Naive thymus-derived CD8-positive, alpha-beta T cell (primary cell): ENCODE measurements at regions not wholly inside any gene's neighbourhood (a gene's known extent, or its start where the extent isn't known, plus 50 kb on each side); places are given as distances from the start of the nearest gene placed in this dataset.
"Not testable (repeated sequence)": the region's sequence is repeated elsewhere in the genome, so short reads cannot be mapped to it uniquely, and the experiment has no call there.

Experiments
- ATAC-seq, 2 donors: fragments of 150-1000 bp; cut with Tn5 transposase in 1 of 2; sonication (Bioruptor Pico), chemical (Tn5 transposase) in 1 of 2; 1 replicate in 1 of 2; 2 replicates in 1 of 2; pipeline ENCODE4 v1.10.0; 2021; ENCODE audit warnings: mild to moderate bottlenecking in 2 of 2, moderate library complexity in 2 of 2
- POLR2A ChIA-PET: fragments of 350-600 bp; sonication (Branson Sonifier 250); formaldehyde crosslinking; loops from one replicate; lab custom pipeline; 2021; ENCODE audit warnings: antibody characterized with exemption; lab: Charles Lee
- DNase-seq, 10 donors: peaks; one replicate each; pipeline versions ENCODE4 v3.0.0 to v3.0.0-alpha.2; 2020 to 2022
- H3K27ac Mint-ChIP-seq, 10 donors: one replicate each; pipeline ENCODE4 v1.8.0; 2020 to 2022; ENCODE audit warnings: mild to moderate bottlenecking in 10 of 10, mixed read lengths in 10 of 10, moderate library complexity in 4 of 10, inconsistent platforms in 1 of 10
- H3K27me3 Mint-ChIP-seq, 5 donors: one replicate each; pipeline ENCODE4 v1.8.0; 2021 to 2022; ENCODE audit warnings: mixed read lengths in 5 of 5
- H3K36me3 Mint-ChIP-seq, 3 donors: one replicate each; pipeline ENCODE4 v1.8.0; 2020 to 2022; ENCODE audit warnings: mixed read lengths in 3 of 3, mild to moderate bottlenecking in 2 of 3, inconsistent platforms in 1 of 3
- H3K4me1 Mint-ChIP-seq, 4 donors: one replicate each; pipeline ENCODE4 v1.8.0; 2021 to 2022; ENCODE audit warnings: mixed read lengths in 4 of 4
- H3K4me3 Mint-ChIP-seq, 10 donors: one replicate each; pipeline ENCODE4 v1.8.0; 2020 to 2022; ENCODE audit warnings: mild to moderate bottlenecking in 10 of 10, mixed read lengths in 10 of 10, moderate library complexity in 6 of 10, inconsistent platforms in 1 of 10
- H3K9me3 Mint-ChIP-seq, 9 donors: one replicate each; pipeline ENCODE4 v1.8.0; 2020 to 2022; ENCODE audit warnings: mixed read lengths in 9 of 9, mild to moderate bottlenecking in 3 of 9, inconsistent platforms in 1 of 9, moderate library complexity in 1 of 9

DNA sequence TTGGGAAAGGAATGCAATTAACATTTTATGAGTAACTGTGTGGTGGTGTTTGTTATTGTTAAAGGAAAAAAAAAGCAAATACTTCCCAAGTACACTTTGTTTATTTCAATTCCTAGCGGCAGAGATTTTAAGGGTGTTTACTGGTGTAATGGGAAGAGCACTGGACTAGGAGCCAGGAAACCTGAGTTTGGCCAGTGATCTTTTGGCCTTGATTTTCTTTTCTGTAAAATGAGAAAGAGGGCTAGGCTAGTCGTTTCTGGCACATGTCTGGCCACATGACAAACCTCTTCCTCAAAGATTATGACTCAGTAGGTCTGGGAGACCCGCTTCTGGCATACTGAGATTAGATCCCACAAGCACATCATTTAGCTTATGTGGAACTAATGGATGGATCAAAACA is 428.1 kb upstream of the NOX3 start:
- Mint-ChIP-seq H3K4me1 (peaks cover 11 to 36% (median 31%) of the 10 kb centered on the region in 4 donors), H3K27ac (peak overlapping the region in 4 of 10 donors; percentile 2 to 41 (median 30)), H3K27me3 (peaks cover 0 to 3% (median 0%) of the 10 kb centered on the region in 5 donors), H3K4me3 (no peak overlapping the region), H3K9me3 (peaks cover 0 to 2% (median 0%) of the 10 kb centered on the region in 9 donors), H3K36me3 (no peaks in the 10 kb centered on the region)
- DNase-seq (no peak), ATAC-seq (no peak)
- POLR2A ChIA-PET, result no interaction called here

DNA sequence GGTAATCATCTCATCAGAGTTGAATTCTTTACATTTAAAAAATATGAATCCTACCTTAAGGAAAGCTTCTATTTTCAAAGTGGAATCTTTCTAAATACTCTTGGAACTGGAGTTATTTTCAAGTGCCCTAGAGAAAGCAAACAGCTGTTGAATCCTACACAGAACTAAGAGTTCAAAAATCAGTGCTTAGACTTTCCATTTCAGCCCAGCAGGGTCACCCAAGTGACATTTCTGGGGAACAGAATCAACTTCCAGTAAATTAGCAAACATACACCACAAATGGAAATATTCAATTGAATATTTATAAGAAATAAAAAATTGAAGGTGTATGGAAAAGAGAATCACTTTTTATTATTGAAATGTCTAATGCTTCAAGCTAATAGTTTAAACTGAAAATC is 427.7 kb upstream of the NOX3 start:
- DNase-seq, result no peak
- POLR2A ChIA-PET, result no interaction called here
- Mint-ChIP-seq H3K27ac (peak overlapping the region in 4 of 10 donors; percentile 34 to 91 (median 84)), H3K27me3 (peaks cover 0 to 3% (median 0%) of the 10 kb centered on the region in 5 donors), H3K36me3 (no peaks in the 10 kb centered on the region), H3K9me3 (peaks cover 0 to 2% (median 0%) of the 10 kb centered on the region in 9 donors), H3K4me3 (no peak overlapping the region), H3K4me1 (peaks cover 11 to 36% (median 31%) of the 10 kb centered on the region in 4 donors)
- no peak for ATAC-seq

DNA sequence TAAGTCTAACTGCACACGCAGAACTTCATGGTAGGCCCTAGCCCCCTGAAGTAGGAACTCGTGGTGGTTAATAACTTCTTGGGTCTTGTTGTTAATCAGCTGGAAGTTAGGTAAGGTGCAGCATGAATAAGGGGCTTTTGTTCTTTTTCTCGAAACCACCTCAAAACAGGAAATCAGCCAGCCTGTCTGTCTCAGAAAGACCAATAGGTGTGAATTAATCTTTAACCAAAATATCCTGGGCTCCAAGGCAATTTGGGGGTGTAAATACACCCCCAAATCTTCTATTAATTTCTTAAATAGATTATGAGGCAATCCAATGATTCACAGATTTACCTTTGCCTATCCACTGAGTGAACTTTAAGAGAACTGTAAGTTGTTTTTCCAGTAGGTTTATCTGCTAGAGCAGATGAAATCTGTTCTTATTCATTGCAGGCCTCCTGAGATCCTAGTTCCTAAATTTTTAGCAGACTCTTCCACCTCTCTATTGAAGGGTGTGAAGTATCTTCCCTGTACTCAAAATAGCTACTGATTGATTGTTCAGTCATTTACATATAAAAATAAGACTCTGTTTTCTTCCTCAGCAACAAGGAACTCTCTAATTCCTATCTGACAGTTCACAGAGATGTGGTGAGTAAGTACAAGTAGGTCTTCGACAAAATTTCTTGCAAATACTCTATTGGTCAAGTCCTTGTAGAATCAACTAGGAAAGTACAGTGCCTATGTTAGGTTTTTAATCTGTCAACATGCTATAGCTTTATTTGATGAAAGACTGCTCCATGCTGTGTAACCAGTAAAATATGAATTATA is 427.1 kb upstream of the NOX3 start:
- DNase-seq (peak in 2 of 10 donors; percentile 11 to 24), ATAC-seq (peak; percentile 60 to 67)
- Mint-ChIP-seq H3K27ac (peak overlapping the region in 9 of 10 donors; percentile 49 to 91 (median 81)), H3K27me3 (no peaks in the 10 kb centered on the region), H3K4me3 (peak overlapping the region in 7 of 10 donors; percentile 4 to 37 (median 23)), H3K36me3 (no peaks in the 10 kb centered on the region), H3K9me3 (peaks cover 0 to 3% (median 0%) of the 10 kb centered on the region in 9 donors), H3K4me1 (peaks cover 11 to 36% (median 31%) of the 10 kb centered on the region in 4 donors)
- POLR2A ChIA-PET, result no interaction called here

DNA sequence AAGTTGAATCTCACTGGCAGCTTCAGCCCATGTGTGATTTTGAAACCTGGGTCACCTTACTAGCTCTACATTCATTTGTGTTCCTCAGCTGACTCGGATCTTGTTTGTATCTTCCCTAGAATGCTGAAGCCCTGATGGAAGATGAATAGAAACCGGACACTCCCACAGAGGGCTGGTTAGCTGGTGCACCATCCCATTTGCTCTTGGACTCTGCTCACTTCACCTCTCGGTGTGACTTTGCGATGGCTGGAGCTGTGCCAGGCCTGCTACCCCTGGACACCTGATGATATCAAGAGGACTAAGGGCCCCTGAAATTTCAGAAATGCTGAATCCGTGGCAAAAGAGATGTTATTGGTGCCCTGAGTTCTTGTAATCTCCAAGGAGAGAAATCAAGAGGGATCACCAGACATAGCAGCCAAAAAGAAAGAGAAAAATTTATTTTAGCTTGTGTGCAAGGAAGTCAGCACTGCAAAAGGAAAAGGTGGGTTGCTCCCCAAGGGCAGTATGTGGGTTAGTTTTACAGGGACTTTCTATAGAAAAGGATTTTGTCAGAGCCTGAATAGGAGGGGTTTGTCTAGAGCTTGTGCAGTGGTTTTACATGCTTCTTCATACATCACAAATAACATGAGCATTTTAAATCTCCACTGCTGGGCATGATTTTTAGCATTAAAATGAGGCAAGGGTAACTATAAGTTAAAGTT is 426.3 kb upstream of the NOX3 start:
- no peaks in the 10 kb centered on the region for H3K36me3 Mint-ChIP-seq
- H3K27ac Mint-ChIP-seq, result peak overlapping the region; percentile 41 to 91 (median 80)
- no peaks in the 10 kb centered on the region for H3K27me3 Mint-ChIP-seq
- ATAC-seq (peak; percentile 20 to 45), DNase-seq (peak in 1 of 10 donors; percentile 3)
- POLR2A ChIA-PET, result interaction anchor here (0.8 kb wide), 1 partner anchor 566 kb away, joined by 4 read pairs; no protein-coding TSS in a partner anchor
- H3K9me3 Mint-ChIP-seq, result peaks cover 0 to 3% (median 0%) of the 10 kb centered on the region in 9 donors
- H3K4me1 Mint-ChIP-seq, result peaks cover 11 to 36% (median 31%) of the 10 kb centered on the region in 4 donors
- H3K4me3 Mint-ChIP-seq, result peak overlapping the region in 7 of 10 donors; percentile 4 to 37 (median 23)

DNA sequence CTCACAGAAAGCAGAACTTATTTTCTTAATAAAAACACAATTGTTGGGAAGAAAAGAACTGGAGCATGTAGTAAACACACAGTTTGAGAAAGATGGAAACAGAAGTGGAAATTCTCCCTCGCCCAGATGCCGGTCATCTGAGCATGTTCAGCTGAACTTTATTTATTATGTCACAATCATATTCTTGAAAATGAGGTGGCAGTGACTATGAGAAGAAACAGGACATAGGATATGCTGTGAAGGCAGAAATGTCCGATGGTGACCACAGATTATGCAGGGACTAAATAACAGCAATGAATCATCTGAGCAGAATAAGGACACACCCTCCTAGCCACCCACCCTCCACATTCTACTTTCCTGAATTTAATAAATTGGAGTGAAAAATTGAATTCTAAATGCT is 425.3 kb upstream of the NOX3 start:
- H3K9me3 Mint-ChIP-seq, result peaks cover 0 to 3% (median 0%) of the 10 kb centered on the region in 9 donors
- H3K27me3 Mint-ChIP-seq, result no peaks in the 10 kb centered on the region
- no peak for DNase-seq
- peak overlapping the region in 3 of 10 donors; percentile 11 to 89 (median 50) for H3K27ac Mint-ChIP-seq
- peaks cover 11 to 36% (median 31%) of the 10 kb centered on the region in 4 donors for H3K4me1 Mint-ChIP-seq
- ATAC-seq, result no peak
- H3K4me3 Mint-ChIP-seq, result no peak overlapping the region
- POLR2A ChIA-PET, result no interaction called here
- no peaks in the 10 kb centered on the region for H3K36me3 Mint-ChIP-seq

DNA sequence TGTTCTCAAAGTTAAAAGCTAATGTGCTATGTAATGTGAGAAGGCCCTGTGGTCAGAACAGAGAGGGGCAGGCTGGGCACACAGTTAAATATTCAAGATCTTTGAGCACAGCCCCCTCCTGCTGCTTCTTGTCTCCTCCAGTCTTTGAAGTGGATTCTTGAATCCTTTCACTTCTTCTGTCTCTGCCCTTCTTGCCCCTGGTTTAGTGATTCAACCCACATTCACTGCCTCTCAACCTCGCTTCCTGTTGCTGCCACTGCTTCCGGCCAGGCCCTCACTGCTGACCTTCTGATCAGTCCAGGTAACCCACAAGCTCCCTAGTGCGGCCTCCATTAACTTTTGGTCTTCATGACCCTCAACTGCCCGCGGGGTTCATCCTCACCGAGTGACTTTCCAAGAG is 417.3 kb upstream of the NOX3 start:
- Mint-ChIP-seq H3K4me1 (peaks cover 5 to 15% (median 8%) of the 10 kb centered on the region in 4 donors), H3K4me3 (no peak overlapping the region), H3K36me3 (no peaks in the 10 kb centered on the region), H3K27ac (peak overlapping the region in 3 of 10 donors; percentile 69 to 80 (median 77)), H3K27me3 (peaks cover 0 to 4% (median 3%) of the 10 kb centered on the region in 5 donors), H3K9me3 (peaks cover 0 to 6% (median 0%) of the 10 kb centered on the region in 9 donors)
- DNase-seq (no peak), ATAC-seq (no peak)
- POLR2A ChIA-PET, result no interaction called here

DNA sequence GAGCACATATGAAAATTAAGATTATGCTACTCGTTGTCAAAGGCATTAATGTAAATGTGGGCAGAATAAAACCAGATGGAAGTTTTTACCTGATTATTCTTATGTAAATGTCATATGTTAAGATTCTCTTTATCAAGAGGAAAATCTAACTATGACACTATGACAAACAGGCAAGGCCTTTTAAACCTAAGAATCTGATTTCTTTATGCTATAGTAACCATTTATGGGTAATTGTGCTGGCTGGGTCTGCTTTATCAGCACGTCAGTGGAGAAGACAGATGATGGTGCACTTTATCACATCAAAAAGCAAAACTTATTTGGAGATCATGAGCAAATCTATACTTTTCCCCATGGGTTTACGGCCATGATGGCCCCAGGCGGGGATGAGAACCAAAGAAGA is 412.0 kb upstream of the NOX3 start:
- POLR2A ChIA-PET, result no interaction called here
- Mint-ChIP-seq H3K4me3 (no peak overlapping the region), H3K9me3 (peaks cover 0 to 22% (median 5%) of the 10 kb centered on the region in 9 donors), H3K36me3 (peaks cover 0 to 12% (median 0%) of the 10 kb centered on the region in 3 donors), H3K4me1 (peaks cover 0 to 10% (median 3%) of the 10 kb centered on the region in 4 donors), H3K27ac (no peak overlapping the region), H3K27me3 (peaks cover 0 to 5% (median 0%) of the 10 kb centered on the region in 5 donors)
- DNase-seq (no peak), ATAC-seq (no peak)

DNA sequence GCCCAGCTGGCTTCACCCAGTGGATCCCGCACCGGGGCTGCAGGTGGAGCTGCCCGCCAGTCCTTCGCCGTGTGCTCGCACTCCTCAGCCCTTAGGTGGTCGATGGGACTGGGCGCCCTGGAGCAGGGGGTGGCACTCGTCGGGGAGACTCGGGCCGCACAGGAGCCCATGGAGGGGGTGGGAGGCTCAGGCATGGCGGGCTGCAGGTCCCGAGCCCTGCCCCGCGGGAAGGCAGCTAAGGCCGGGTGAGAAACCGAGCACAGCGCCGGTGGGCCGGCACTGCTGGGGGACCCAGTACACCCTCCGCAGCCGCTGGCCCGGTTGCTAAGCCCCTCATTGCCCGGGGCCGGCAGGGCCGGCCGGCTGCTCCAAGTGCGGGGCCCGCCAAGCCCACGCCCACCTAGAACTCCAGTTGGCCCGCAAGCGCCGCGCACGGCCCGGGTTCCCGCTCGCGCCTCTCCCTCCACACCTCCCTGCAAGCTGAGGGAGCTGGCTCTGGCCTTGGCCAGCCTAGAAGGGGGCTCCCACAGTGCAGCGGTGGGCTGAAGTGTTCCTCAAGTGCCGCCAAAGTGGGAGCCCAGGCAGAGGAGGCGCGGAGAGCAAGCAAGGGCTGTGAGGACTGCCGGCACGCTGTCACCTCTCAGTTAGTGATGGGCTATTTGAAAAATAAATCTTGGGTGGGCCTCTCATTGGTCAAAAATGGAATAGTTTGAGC is 411.2 kb upstream of the NOX3 start:
- H3K27me3 Mint-ChIP-seq, POLR2A ChIA-PET, H3K27ac Mint-ChIP-seq, H3K4me3 Mint-ChIP-seq, H3K4me1 Mint-ChIP-seq, ATAC-seq, DNase-seq: not testable (repeated sequence)
- Mint-ChIP-seq H3K36me3 (peaks cover 0 to 13% (median 0%) of the 10 kb centered on the region in 3 donors), H3K9me3 (peaks cover 0 to 23% (median 5%) of the 10 kb centered on the region in 9 donors)

DNA sequence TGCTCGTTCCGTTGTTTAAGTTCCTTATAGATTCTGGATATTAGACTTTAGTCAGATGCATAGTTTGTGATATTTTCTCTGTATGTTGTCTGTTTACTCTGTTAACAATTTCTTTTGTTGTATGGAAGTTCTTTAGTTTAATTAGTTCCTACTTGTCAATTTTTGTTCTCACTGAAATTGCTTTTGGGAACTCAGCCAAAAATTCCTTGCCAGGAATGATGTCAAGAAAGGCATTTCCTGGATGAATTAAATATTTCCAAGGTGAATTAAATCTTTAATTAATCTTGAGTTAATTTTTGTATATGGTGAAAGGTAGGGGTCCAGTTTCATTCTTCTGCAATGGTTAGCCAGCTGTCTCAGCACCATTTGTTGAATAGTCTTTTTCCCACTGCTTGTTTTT is 406.2 kb upstream of the NOX3 start:
- peaks cover 0 to 5% (median 0%) of the 10 kb centered on the region in 5 donors for H3K27me3 Mint-ChIP-seq
- ATAC-seq (no peak), DNase-seq (no peak)
- peaks cover 0 to 25% (median 3%) of the 10 kb centered on the region in 3 donors for H3K36me3 Mint-ChIP-seq
- no peak overlapping the region for H3K27ac Mint-ChIP-seq
- no peak overlapping the region for H3K4me3 Mint-ChIP-seq
- POLR2A ChIA-PET, result no interaction called here
- H3K9me3 Mint-ChIP-seq, result peaks cover 3 to 47% (median 22%) of the 10 kb centered on the region in 9 donors
- no peaks in the 10 kb centered on the region for H3K4me1 Mint-ChIP-seq

DNA sequence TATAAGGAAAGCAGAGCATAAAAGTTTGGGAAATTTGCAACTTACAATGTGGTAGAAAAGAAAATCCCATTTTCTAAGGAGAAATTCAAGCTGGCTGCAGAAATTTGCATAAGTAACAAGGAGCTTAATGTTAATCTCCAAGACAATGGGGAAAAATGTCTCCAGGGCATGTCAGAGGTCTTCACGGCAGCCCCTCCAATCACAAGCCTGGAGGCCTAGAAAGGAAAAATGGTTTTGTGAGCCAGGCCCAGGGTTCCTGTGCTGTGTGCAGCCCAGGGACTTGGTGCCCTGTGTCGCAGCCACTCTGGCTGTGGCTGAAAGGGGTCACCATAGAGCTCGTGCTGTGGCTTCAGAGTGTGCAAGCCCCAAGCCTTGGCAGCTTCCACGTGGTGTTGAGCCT is 403.3 kb upstream of the NOX3 start:
- Mint-ChIP-seq H3K4me1 (peaks cover 0 to 10% (median 3%) of the 10 kb centered on the region in 4 donors), H3K9me3 (peaks cover 5 to 47% (median 20%) of the 10 kb centered on the region in 9 donors), H3K36me3 (peaks cover 0 to 17% (median 3%) of the 10 kb centered on the region in 3 donors)
- DNase-seq, H3K27me3 Mint-ChIP-seq, POLR2A ChIA-PET, H3K4me3 Mint-ChIP-seq, ATAC-seq, H3K27ac Mint-ChIP-seq: not testable (repeated sequence)

DNA sequence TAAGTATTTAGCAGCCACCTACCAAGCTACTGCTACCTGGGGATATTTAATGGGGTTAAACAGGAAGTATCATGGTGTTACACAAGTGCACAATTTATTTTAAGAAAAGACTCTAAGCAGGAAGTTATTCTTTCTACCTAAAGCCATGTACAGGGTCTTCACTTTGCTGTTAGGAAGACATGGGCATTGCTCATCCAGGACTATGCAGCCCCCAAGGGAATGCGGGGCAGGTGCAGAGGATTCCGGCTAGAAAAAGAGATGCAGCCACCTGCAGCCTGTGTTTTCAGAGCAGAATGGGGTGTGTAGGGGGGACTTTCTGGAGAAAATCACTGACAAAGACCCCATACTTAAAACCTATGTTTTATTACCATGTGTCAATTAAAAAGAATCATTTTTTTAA is 399.1 kb upstream of the NOX3 start:
- Mint-ChIP-seq H3K36me3 (peaks cover 0 to 8% (median 0%) of the 10 kb centered on the region in 3 donors), H3K27ac (no peak overlapping the region), H3K4me1 (peaks cover 0 to 10% (median 3%) of the 10 kb centered on the region in 4 donors), H3K9me3 (peaks cover 0 to 16% (median 6%) of the 10 kb centered on the region in 9 donors), H3K27me3 (no peaks in the 10 kb centered on the region), H3K4me3 (no peak overlapping the region)
- DNase-seq, result no peak
- POLR2A ChIA-PET, result no interaction called here
- no peak for ATAC-seq

DNA sequence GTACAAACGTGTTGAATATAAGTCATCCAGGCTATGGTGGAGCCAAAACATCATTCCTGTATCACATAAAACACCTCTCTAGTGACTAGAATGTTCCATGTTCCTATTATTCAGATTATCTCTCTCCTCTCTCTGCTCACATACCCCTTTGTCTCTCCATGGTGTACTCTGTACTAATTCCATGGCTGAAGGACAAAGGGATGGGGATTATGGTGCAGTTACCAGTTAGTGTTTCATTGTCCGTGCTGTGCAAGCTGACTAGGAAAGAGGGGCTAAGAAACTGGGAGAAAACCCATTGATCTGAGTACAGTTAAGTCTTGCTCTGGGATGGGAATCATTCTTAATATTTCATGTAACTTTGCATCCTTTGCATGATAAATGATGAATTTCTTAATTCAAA is 397.4 kb upstream of the NOX3 start:
- Mint-ChIP-seq H3K4me1 (peaks cover 0 to 10% (median 3%) of the 10 kb centered on the region in 4 donors), H3K4me3 (no peak overlapping the region), H3K27me3 (no peaks in the 10 kb centered on the region), H3K36me3 (peaks cover 0 to under 1% (median 0%) of the 10 kb centered on the region in 3 donors), H3K27ac (no peak overlapping the region), H3K9me3 (peaks cover 0 to 2% (median 0%) of the 10 kb centered on the region in 9 donors)
- ATAC-seq, result no peak
- POLR2A ChIA-PET, result no interaction called here
- no peak for DNase-seq
